ENCODE measurements at regions not wholly inside any gene's neighbourhood (a gene's known extent, or its start where the extent isn't known, plus 50 kb on each side); places are given as distances from the start of the nearest gene placed in this dataset.

GRCh38 chr7:116618338-116619128 is 53.5 kb upstream of the MET start:
- H3K27me3 ChIP-seq (ENCODE audit: control insufficient read depth in 1 of 2, insufficient read depth in 2 of 2, low read length in 2 of 2), result peaks cover 0 to 10% of the 10 kb centered on the region in 2 experiments
- H3K9me3 Mint-ChIP-seq, result peaks cover 5% of the 10 kb centered on the region
- H3K4me1 ChIP-seq (ENCODE audit: insufficient read depth, low read length), result no peaks in the 10 kb centered on the region
- TF ChIP-seq, protein P1, sequence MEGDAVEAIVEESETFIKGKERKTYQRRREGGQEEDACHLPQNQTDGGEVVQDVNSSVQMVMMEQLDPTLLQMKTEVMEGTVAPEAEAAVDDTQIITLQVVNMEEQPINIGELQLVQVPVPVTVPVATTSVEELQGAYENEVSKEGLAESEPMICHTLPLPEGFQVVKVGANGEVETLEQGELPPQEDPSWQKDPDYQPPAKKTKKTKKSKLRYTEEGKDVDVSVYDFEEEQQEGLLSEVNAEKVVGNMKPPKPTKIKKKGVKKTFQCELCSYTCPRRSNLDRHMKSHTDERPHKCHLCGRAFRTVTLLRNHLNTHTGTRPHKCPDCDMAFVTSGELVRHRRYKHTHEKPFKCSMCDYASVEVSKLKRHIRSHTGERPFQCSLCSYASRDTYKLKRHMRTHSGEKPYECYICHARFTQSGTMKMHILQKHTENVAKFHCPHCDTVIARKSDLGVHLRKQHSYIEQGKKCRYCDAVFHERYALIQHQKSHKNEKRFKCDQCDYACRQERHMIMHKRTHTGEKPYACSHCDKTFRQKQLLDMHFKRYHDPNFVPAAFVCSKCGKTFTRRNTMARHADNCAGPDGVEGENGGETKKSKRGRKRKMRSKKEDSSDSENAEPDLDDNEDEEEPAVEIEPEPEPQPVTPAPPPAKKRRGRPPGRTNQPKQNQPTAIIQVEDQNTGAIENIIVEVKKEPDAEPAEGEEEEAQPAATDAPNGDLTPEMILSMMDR (IDR thresholded peaks at IDR 0.05), result no peak
- ChIA-PET POLR2A (no interaction called here), CTCF (no interaction called here)
- H3K27me3 Mint-ChIP-seq, result peaks cover 23% of the 10 kb centered on the region
- no peaks in the 10 kb centered on the region for H3K36me3 ChIP-seq (ENCODE audit: insufficient read depth, low read length)
- H3K4me3 ChIP-seq (ENCODE audit: low read length), result no peak overlapping the region
- H3K9me3 ChIP-seq (ENCODE audit: control insufficient read depth in 1 of 2, insufficient read depth in 1 of 2, low read length in 2 of 2), result peaks cover 0 to 4% of the 10 kb centered on the region in 2 experiments
- DNase-seq (no peak), ATAC-seq (ENCODE audit: poor library complexity) (no peak)
- no peak overlapping the region for H3K4me3 Mint-ChIP-seq
- no peaks in the 10 kb centered on the region for H3K36me3 Mint-ChIP-seq (ENCODE audit: low read depth)
- no peak overlapping the region for H3K27ac ChIP-seq (ENCODE audit: low read depth in 1 of 2, low read length in 2 of 2)
- intact Hi-C loops (cut with DNase I, micrococcal nuclease), result no loop called here
- H3K4me1 Mint-ChIP-seq (ENCODE audit: low read depth), result no peaks in the 10 kb centered on the region
- no peak overlapping the region for H3K27ac Mint-ChIP-seq

DNA sequence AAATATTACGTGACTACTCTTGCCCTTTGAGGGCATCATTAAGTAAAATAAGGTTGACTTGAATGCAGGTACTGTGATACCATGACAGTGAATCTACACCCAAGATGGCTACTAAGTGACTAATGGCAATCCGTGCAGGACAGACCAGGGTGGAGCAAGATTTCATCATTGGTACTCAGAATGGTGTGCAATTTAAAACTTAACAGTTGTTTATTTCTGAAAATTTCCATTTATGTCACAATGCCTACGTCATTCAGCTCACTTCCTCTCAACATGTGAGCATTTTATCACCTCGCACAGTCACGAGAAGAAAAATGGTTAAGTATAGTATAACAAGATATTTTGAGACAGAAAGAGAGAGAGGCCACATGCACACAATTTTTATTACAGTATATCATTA is 50.3 kb upstream of the MET start:
- ATAC-seq (ENCODE audit: poor library complexity) (no peak), DNase-seq (peak in 2 of 14 experiments; percentile 20 to 42)
- intact Hi-C loops (cut with DNase I, micrococcal nuclease), result no loop called here
- peaks cover 3 to 13% of the 10 kb centered on the region in 2 experiments for H3K27me3 ChIP-seq (ENCODE audit: control insufficient read depth in 1 of 2, insufficient read depth in 2 of 2, low read length in 2 of 2)
- Mint-ChIP-seq H3K9me3 (peaks cover 5% of the 10 kb centered on the region), H3K27ac (no peak overlapping the region), H3K27me3 (peaks cover 33% of the 10 kb centered on the region), H3K4me3 (no peak overlapping the region), H3K36me3 (ENCODE audit: low read depth) (no peaks in the 10 kb centered on the region), H3K4me1 (ENCODE audit: low read depth) (no peaks in the 10 kb centered on the region)
- CTCF ChIA-PET, result no interaction called here
- H3K4me1 ChIP-seq (ENCODE audit: insufficient read depth, low read length), result no peaks in the 10 kb centered on the region
- peaks cover 0 to 4% of the 10 kb centered on the region in 2 experiments for H3K9me3 ChIP-seq (ENCODE audit: control insufficient read depth in 1 of 2, insufficient read depth in 1 of 2, low read length in 2 of 2)
- no peaks in the 10 kb centered on the region for H3K36me3 ChIP-seq (ENCODE audit: insufficient read depth, low read length)
- TF ChIP-seq, protein P1 (IDR thresholded peaks at IDR 0.05), result no peak
- POLR2A ChIA-PET, result no interaction called here
- H3K4me3 ChIP-seq (ENCODE audit: low read length), result no peak overlapping the region
- H3K27ac ChIP-seq (ENCODE audit: low read depth in 1 of 2, low read length in 2 of 2), result no peak overlapping the region
